ENCODE measurements at regions not wholly inside any gene's neighbourhood (a gene's known extent, or its start where the extent isn't known, plus 50 kb on each side); places are given as distances from the start of the nearest gene placed in this dataset.

DNA sequence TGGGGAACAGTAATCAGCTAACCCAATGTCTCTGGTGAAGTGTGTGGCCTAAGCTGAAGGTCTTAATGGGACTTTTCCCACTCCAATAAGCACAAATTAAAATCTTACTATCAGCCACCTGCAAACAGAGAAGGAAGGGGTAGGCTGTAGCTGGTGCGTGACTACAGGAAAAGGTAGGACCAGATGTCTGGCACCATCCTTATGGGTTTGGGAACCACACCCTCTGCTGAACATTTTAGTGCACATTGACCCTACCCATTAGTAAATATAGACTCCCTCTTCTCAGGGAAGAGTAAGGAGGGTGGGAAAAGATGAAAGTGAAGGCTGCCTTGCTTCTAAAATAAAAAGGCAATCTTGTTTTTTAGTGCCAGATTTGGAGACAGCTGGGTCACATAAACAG, 602.8 kb downstream of the FAT4 start:
- Histone ChIP-seq H3K4me1 (no peaks in the 10 kb centered on the region), H3K4me3 (no peak overlapping the region), H3K36me3 (no peaks in the 10 kb centered on the region), H3K27ac (no peak overlapping the region), H3K9me3 (peaks cover 0 to 4% (median 0%) of the 10 kb centered on the region in 8 donors), H3K27me3 (replicated peaks in 1 of 7) (no peaks in the 10 kb centered on the region)
- TF ChIP-seq POLR2AphosphoS5 (IDR thresholded peaks at IDR 0.05) (no peak), POLR2A (IDR thresholded peaks at IDR 0.05) (no peak)
- TF ChIP-seq, protein P1, sequence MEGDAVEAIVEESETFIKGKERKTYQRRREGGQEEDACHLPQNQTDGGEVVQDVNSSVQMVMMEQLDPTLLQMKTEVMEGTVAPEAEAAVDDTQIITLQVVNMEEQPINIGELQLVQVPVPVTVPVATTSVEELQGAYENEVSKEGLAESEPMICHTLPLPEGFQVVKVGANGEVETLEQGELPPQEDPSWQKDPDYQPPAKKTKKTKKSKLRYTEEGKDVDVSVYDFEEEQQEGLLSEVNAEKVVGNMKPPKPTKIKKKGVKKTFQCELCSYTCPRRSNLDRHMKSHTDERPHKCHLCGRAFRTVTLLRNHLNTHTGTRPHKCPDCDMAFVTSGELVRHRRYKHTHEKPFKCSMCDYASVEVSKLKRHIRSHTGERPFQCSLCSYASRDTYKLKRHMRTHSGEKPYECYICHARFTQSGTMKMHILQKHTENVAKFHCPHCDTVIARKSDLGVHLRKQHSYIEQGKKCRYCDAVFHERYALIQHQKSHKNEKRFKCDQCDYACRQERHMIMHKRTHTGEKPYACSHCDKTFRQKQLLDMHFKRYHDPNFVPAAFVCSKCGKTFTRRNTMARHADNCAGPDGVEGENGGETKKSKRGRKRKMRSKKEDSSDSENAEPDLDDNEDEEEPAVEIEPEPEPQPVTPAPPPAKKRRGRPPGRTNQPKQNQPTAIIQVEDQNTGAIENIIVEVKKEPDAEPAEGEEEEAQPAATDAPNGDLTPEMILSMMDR (IDR thresholded peaks at IDR 0.05 in 8 of 11, conservative IDR thresholded peaks at IDR 0.05 in 3 of 11), result no peak
- 56 to 73% (median 67%) methylated on average over 1 of the region's 1 CpG for WGBS, 5 donors
- DNase-seq, result no peak
- intact Hi-C loops (cut with DNase I; ENCODE audit: low total_unique reads), result no loop called here

DNA sequence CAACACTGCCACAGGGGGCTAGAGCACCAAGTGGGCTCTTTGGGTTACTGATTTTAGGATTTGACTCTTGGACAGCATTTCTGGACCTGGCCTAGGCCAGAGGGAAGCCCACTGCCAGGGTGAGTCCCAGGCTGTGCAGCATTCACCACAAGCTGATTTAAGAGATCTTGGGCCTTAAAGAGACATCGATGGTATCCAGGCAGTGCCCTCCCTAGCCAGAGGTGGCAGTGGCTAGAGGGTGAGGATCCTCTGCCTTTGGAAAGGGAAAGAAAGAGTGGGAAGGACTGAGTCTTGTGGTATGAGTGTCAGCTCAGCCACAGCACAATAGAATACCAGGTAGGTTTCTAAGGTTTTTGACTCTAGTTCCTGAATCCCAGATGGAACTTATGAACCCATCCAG, 613.9 kb downstream of the FAT4 start:
- Histone ChIP-seq H3K27ac (no peak overlapping the region), H3K4me3 (no peak overlapping the region), H3K36me3 (no peaks in the 10 kb centered on the region), H3K4me1 (no peaks in the 10 kb centered on the region), H3K9me3 (peaks cover 2 to 46% (median 30%) of the 10 kb centered on the region in 8 donors), H3K27me3 (replicated peaks in 1 of 7) (no peaks in the 10 kb centered on the region)
- TF ChIP-seq POLR2A (IDR thresholded peaks at IDR 0.05) (no peak), POLR2AphosphoS5 (IDR thresholded peaks at IDR 0.05) (no peak)
- TF ChIP-seq, protein P1 (IDR thresholded peaks at IDR 0.05 in 8 of 11, conservative IDR thresholded peaks at IDR 0.05 in 3 of 11), result no peak
- no peak for DNase-seq
- intact Hi-C loops (cut with DNase I; ENCODE audit: low total_unique reads), result no loop called here
- 71 to 100% (median 92%) methylated on average over 1 of the region's 1 CpG for WGBS, 5 donors

DNA sequence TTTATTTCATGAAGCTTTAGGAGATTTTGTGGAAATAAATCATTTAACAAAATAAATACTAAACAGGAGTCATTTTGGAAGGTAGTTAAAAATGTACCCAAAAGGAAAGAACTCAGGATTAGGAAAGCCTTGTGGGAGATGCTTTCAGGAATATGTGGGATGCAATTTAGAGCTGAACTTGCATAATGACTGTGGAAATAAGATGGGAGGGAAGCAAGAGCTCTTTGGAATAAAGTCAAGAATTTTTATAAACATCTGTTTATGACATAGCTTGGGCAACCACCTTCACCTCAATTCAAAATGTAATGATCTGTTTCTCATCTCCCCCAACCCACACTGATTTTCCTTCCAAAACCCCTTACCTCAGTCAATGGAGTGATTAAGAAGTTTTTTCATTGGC, 623.8 kb downstream of the FAT4 start:
- Histone ChIP-seq H3K27ac (no peak overlapping the region), H3K36me3 (no peaks in the 10 kb centered on the region), H3K27me3 (replicated peaks in 1 of 7) (no peaks in the 10 kb centered on the region), H3K4me3 (no peak overlapping the region), H3K4me1 (no peaks in the 10 kb centered on the region), H3K9me3 (peaks cover 0 to 26% (median 13%) of the 10 kb centered on the region in 8 donors)
- intact Hi-C loops (cut with DNase I; ENCODE audit: low total_unique reads), result no loop called here
- TF ChIP-seq, protein P1 (IDR thresholded peaks at IDR 0.05 in 8 of 11, conservative IDR thresholded peaks at IDR 0.05 in 3 of 11), result no peak
- no peak for TF ChIP-seq POLR2AphosphoS5 (IDR thresholded peaks at IDR 0.05)
- no peak for TF ChIP-seq POLR2A (IDR thresholded peaks at IDR 0.05)
- no peak for DNase-seq

DNA sequence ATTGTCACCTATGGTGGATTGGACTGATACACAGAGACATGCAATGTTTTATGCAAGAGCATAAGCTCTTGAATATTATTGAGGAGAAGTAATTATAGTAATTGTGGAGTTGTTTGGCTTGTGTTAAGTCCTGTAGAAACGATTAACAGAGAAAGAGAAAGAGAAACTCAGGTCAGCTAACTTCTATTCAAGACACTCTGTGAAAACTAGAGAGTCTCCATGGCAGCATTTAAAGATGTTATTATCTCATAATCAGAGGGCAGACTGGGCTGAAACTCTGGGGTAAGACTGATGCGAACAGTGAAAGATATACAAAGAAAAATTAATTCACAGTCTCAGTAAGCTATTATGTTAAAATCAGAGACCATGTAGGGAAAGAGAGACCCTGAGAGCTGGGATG, 625.7 kb downstream of the FAT4 start:
- Histone ChIP-seq H3K4me3 (no peak overlapping the region), H3K9me3 (peaks cover 0 to 8% (median 0%) of the 10 kb centered on the region in 8 donors)
- 64 to 75% (median 66%) methylated on average over 2 of the region's 2 CpGs for WGBS, 5 donors

More for the DNA sequence above, 625.7 kb downstream of the FAT4 start:
- no peak overlapping the region for H3K27ac ChIP-seq
- DNase-seq, result no peak
- H3K4me1 ChIP-seq, result no peaks in the 10 kb centered on the region
- intact Hi-C loops (cut with DNase I; ENCODE audit: low total_unique reads), result no loop called here
- H3K27me3 ChIP-seq (replicated peaks in 1 of 7), result no peaks in the 10 kb centered on the region
- TF ChIP-seq POLR2A (IDR thresholded peaks at IDR 0.05), result no peak
- TF ChIP-seq, protein P1 (IDR thresholded peaks at IDR 0.05 in 8 of 11, conservative IDR thresholded peaks at IDR 0.05 in 3 of 11), result no peak
- no peak for TF ChIP-seq POLR2AphosphoS5 (IDR thresholded peaks at IDR 0.05)
- H3K36me3 ChIP-seq, result no peaks in the 10 kb centered on the region

All from spleen (tissue), 11 donors.